ENCODE measurements at regions not wholly inside any gene's neighbourhood (a gene's known extent, or its start where the extent isn't known, plus 50 kb on each side); places are given as distances from the start of the nearest gene placed in this dataset.

- TF ChIP-seq ZNF260 (CRISPR knock-in tag; IDR thresholded peaks at IDR 0.05; ENCODE audit: borderline replicate concordance, low read depth), result no peak
- peak; percentile 87 for TF ChIP-seq SIX4 (CRISPR knock-in tag; IDR thresholded peaks at IDR 0.05)
- TF ChIP-seq ARNTL (CRISPR knock-in tag; IDR thresholded peaks at IDR 0.05), result peak; percentile 50; the same call in 1 of the 2 replicates
Measured at GRCh38 chr5:143554918-143555477, 151.5 kb upstream of the NR3C1 start (continued).

DNA sequence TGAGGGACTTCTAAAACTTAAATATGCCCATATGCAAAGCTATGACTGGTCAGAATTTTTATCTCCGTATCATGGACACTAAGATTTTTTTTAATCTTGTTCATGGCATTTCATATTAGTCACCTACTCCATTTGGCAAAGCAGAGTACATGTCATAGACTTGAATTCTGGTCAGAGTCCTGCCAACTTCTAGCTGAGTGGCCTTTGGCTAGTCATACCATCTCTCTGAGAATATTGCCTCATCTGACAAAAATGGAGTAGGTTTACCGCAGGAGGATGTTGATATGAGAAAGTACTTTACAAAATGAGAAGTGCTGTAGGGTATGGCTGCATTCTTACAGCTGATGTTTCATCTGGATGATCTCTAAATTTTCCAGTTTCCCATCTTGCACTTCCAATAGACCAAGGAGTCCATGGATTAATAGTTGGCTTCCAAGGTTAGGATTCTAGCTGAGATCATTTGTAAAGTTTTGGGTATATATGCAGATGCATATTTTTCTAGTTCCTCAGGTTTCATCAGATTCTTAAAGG, 150.8 kb upstream of the NR3C1 start:
- Histone ChIP-seq H3K79me2 (ENCODE audit: insufficient read depth, low read length) (no peaks in the 10 kb centered on the region), H4K20me1 (ENCODE audit: insufficient read depth, low read length) (no peaks in the 10 kb centered on the region), H3K27ac (ENCODE audit: extremely low read length, insufficient read depth, low read length) (peak overlapping the region; percentile 78), H3K27me3 (ENCODE audit: control insufficient read depth in 1 of 2, insufficient read depth in 2 of 2, low read length in 2 of 2) (no peaks in the 10 kb centered on the region), H3K4me3 (replicated peaks in 1 of 3; ENCODE audit: insufficient read depth in 1 of 3, low read depth in 2 of 3, low read length in 3 of 3) (no peak overlapping the region), H3K9ac (ENCODE audit: insufficient read depth, low read depth, low read length) (no peak overlapping the region), H3K36me3 (replicated peaks in 1 of 2; ENCODE audit: control insufficient read depth in 1 of 2, insufficient read depth in 2 of 2, low read length in 2 of 2) (no peaks in the 10 kb centered on the region), H3K9me3 (ENCODE audit: low read length) (no peaks in the 10 kb centered on the region), H3K4me2 (ENCODE audit: low read depth, low read length) (no peak overlapping the region; the same call in 1 of the 2 replicates), H2AFZ (ENCODE audit: low read length) (no peak overlapping the region), H3K4me1 (ENCODE audit: insufficient read depth, low read length) (peaks cover 71% of the 10 kb centered on the region)
- intact Hi-C loops (cut with micrococcal nuclease; ENCODE audit: unreplicated experiment) (loop anchor here (2.0 kb wide), 1 partner anchor 47 kb away; no protein-coding TSS in a partner anchor), in situ Hi-C loops (cut with HindIII; ENCODE audit: extremely low pct_ligation_motif_present, low pct_unique_long_range_greater_than_20kb) (no loop called here)
- DNase-seq (ENCODE audit: low spot score), result no peak
- no TSS peak for BruUV-seq (replicated peaks)
- ChIA-PET POLR2A (interaction anchor here (1.0 to 2.2 kb wide), 8 partner anchors 9 to 51 kb away, joined by 3 to 13 read pairs (median 6); no protein-coding TSS in a partner anchor), CTCF (ENCODE audit: low intra/inter-chr PET ratio, low total read pairs) (interaction anchor here (1.0 kb wide), 1 partner anchor 41 kb away, joined by 3 read pairs; no protein-coding TSS in a partner anchor)
- no peak for ATAC-seq
- TF ChIP-seq CEBPG (CRISPR knock-in tag; IDR thresholded peaks at IDR 0.05), result 0 out of 2 replicates have a peak, but pooled peaks have one; percentile 18
- TF ChIP-seq, protein P1, sequence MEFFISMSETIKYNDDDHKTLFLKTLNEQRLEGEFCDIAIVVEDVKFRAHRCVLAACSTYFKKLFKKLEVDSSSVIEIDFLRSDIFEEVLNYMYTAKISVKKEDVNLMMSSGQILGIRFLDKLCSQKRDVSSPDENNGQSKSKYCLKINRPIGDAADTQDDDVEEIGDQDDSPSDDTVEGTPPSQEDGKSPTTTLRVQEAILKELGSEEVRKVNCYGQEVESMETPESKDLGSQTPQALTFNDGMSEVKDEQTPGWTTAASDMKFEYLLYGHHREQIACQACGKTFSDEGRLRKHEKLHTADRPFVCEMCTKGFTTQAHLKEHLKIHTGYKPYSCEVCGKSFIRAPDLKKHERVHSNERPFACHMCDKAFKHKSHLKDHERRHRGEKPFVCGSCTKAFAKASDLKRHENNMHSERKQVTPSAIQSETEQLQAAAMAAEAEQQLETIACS (CRISPR knock-in tag; IDR thresholded peaks at IDR 0.05), result no peak
- WGBS (ENCODE audit: low lambda C conversion rate), result 86% methylated on average over 2 of the region's 2 CpGs
- FAIRE-seq, result no peak

DNA sequence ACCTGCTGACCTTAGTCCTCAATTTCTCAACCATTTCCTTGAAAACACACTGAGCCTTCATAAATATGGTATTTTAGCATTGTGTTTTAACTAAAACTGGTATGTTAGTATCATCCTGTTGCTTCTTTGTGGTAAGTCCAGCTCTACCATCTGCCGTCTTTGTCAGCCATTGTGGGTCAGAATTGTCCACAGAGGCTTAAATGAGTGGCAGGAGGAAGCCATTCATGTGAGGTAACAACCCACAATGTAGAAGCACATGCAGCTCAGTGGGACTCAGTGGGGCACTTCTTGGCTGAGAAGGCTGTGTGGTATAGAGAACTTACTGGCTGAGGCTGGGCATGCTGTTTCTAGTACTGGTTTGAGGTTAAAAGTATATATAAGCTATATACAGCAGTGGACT, 149.2 kb upstream of the NR3C1 start:
- intact Hi-C loops (cut with micrococcal nuclease; ENCODE audit: unreplicated experiment) (no loop called here), in situ Hi-C loops (cut with HindIII; ENCODE audit: extremely low pct_ligation_motif_present, low pct_unique_long_range_greater_than_20kb) (no loop called here)
- H3K9me3 ChIP-seq (ENCODE audit: low read length), result no peaks in the 10 kb centered on the region
- H3K4me2 ChIP-seq (ENCODE audit: low read depth, low read length), result no peak overlapping the region
- FAIRE-seq (no peak), ATAC-seq (no peak), DNase-seq (ENCODE audit: low spot score) (no peak)
- no peak overlapping the region for H3K9ac ChIP-seq (ENCODE audit: insufficient read depth, low read depth, low read length)
- H3K4me1 ChIP-seq (ENCODE audit: insufficient read depth, low read length), result peaks cover 68% of the 10 kb centered on the region
- POLR2A ChIA-PET, result no interaction called here
- H3K27ac ChIP-seq (ENCODE audit: extremely low read length, insufficient read depth, low read length), result no peak overlapping the region
- H3K4me3 ChIP-seq (replicated peaks in 1 of 3; ENCODE audit: insufficient read depth in 1 of 3, low read depth in 2 of 3, low read length in 3 of 3), result no peak overlapping the region
- no peaks in the 10 kb centered on the region for H3K36me3 ChIP-seq (replicated peaks in 1 of 2; ENCODE audit: control insufficient read depth in 1 of 2, insufficient read depth in 2 of 2, low read length in 2 of 2)
- no peak overlapping the region for H2AFZ ChIP-seq (ENCODE audit: low read length)
- H4K20me1 ChIP-seq (ENCODE audit: insufficient read depth, low read length), result no peaks in the 10 kb centered on the region
- BruUV-seq (replicated peaks), result no TSS peak
- TF ChIP-seq TBX3 (IDR thresholded peaks at IDR 0.05; ENCODE audit: borderline replicate concordance), result no peak
- TF ChIP-seq ZNF564 (CRISPR knock-in tag; IDR thresholded peaks at IDR 0.05), result no peak
- TF ChIP-seq TRIM24 (CRISPR knock-in tag; IDR thresholded peaks at IDR 0.05), result no peak
- TF ChIP-seq, protein P2, sequence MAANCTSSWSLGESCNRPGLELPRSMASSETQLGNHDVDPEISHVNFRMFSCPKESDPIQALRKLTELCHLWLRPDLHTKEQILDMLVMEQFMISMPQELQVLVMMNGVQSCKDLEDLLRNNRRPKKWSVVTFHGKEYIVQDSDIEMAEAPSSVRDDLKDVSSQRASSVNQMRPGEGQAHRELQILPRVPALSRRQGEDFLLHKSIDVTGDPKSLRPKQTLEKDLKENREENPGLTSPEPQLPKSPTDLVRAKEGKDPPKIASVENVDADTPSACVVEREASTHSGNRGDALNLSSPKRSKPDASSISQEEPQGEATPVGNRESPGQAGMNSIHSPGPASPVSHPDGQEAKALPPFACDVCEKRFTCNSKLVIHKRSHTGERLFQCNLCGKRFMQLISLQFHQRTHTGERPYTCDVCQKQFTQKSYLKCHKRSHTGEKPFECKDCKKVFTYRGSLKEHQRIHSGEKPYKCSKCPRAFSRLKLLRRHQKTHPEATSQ (CRISPR knock-in tag; IDR thresholded peaks at IDR 0.05; ENCODE audit: borderline replicate concordance), result no peak
- TF ChIP-seq, protein P3, sequence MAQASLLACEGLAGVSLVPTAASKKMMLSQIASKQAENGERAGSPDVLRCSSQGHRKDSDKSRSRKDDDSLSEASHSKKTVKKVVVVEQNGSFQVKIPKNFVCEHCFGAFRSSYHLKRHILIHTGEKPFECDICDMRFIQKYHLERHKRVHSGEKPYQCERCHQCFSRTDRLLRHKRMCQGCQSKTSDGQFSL (CRISPR knock-in tag; IDR thresholded peaks at IDR 0.05), result no peak
- 94% methylated on average over 1 of the region's 1 CpG for WGBS (ENCODE audit: low lambda C conversion rate)
- H3K79me2 ChIP-seq (ENCODE audit: insufficient read depth, low read length), result no peaks in the 10 kb centered on the region
- CTCF ChIA-PET (ENCODE audit: low intra/inter-chr PET ratio, low total read pairs), result no interaction called here
- H3K27me3 ChIP-seq (ENCODE audit: control insufficient read depth in 1 of 2, insufficient read depth in 2 of 2, low read length in 2 of 2), result no peaks in the 10 kb centered on the region

Data from HepG2 (cell line).